OCI-LY3 (cell line): ENCODE measurements at regions not wholly inside any gene's neighbourhood (a gene's known extent, or its start where the extent isn't known, plus 50 kb on each side); places are given as distances from the start of the nearest gene placed in this dataset.

ENCODE experiments used
- H2AFZ ChIP-seq: fragments of 200-600, 300-600 bp; shearing (Covaris generic); 2 replicates; pipeline ENCODE4 v1.6.0; 2014; ENCODE audit warnings: antibody characterized with exemption, low read depth, low read length
- H3K27ac ChIP-seq: fragments of 200-600, 300-600 bp; sonication (generic); 2 replicates; pipeline ENCODE4 v1.5.1; 2014; ENCODE audit warnings: mild to moderate bottlenecking, low read length, moderate library complexity, mixed read lengths
- H3K27me3 ChIP-seq: fragments of 200-600, 300-600 bp; sonication (generic); 2 replicates; pipeline ENCODE4 v1.6.1; 2014; ENCODE audit warnings: low read depth, low read length, mixed read lengths
- H3K36me3 ChIP-seq: fragments of 200-600, 300-600 bp; sonication (generic); replicated peaks from 2 replicates; pipeline ENCODE3; 2014; ENCODE audit warnings: low read depth, low read length, mixed read lengths
- H3K4me1 ChIP-seq: fragments of 300-600, 200-600 bp; sonication (generic); 2 replicates; pipeline ENCODE4 v1.6.1; 2014; ENCODE audit warnings: low read length, mixed read lengths
- H3K4me2 ChIP-seq: fragments of 200-600, 300-600 bp; sonication (generic); 2 replicates; pipeline ENCODE4 v1.6.1; 2014; ENCODE audit warnings: low read length, mixed read lengths
- H3K4me3 ChIP-seq: fragments of 300-600, 200-600 bp; sonication (generic); 2 replicates; pipeline ENCODE4 v1.5.1; 2014; ENCODE audit warnings: antibody characterized with exemption, mild to moderate bottlenecking, low read length, moderate library complexity
- H3K79me2 ChIP-seq: fragments of 300-600, 200-600 bp; shearing (Covaris generic); 2 replicates; pipeline ENCODE4 v1.6.1; 2014; ENCODE audit warnings: mild to moderate bottlenecking, low read length, mixed read lengths
- H3K9ac ChIP-seq: fragments of 300-600, 200-600 bp; shearing (Covaris generic); 2 replicates; pipeline ENCODE4 v1.6.0; 2014; ENCODE audit warnings: mild to moderate bottlenecking, low read length, moderate library complexity
- H3K9me3 ChIP-seq: fragments of 200-600, 300-600 bp; shearing (Covaris generic); 2 replicates; pipeline ENCODE4 v1.6.1; 2014; ENCODE audit warnings: low read length, mixed read lengths; ENCODE audit not compliant: insufficient read depth
- H4K20me1 ChIP-seq: fragments of 200-600, 300-600 bp; sonication (generic); 2 replicates; pipeline ENCODE4 v1.6.1; 2016; ENCODE audit warnings: low read length, mixed read lengths; ENCODE audit not compliant: insufficient read depth
- CTCF ChIP-seq: fragments of 200-600, 300-600 bp; sonication (generic); IDR thresholded peaks from 2 replicates; pipeline ENCODE4 v1.5.1; 2014; ENCODE audit warnings: antibody characterized with exemption, low read length, low read depth
- EZH2phosphoT487 ChIP-seq: fragments of 200-600 bp; shearing (Covaris generic); IDR thresholded peaks from 2 replicates; pipeline ENCODE4 v1.6.1; 2018; ENCODE audit warnings: antibody characterized with exemption, mixed run types, low read depth

DNA sequence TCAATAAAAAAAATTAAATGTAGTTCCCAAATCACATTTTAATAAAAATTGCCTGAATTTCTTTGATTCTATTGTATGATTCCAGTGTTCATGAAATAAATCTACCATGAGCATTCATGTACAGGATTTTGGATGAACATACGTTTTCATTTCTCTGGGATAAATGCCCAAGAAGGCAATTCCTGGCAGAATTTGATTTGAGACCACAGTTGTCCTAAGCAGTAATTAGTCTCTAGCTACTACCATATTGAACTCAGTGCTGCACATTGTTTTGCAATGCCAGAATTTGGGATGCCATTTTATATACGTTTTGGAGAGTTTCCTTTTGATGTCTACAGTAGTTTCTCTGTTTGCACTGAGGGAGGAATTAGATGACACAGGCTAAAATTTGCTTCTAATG is 265.3 kb upstream of the HS3ST5 start:
- Histone ChIP-seq H3K27me3 (no peaks in the 10 kb centered on the region), H3K9me3 (0 out of 2 replicates have a peak, but pooled peaks cover 4% of the 10 kb centered on the region), H3K79me2 (no peaks in the 10 kb centered on the region), H3K27ac (no peak overlapping the region), H3K4me2 (no peak overlapping the region), H4K20me1 (no peaks in the 10 kb centered on the region), H2AFZ (no peak overlapping the region), H3K4me1 (peaks cover 10% of the 10 kb centered on the region), H3K9ac (no peak overlapping the region), H3K36me3 (no peaks in the 10 kb centered on the region), H3K4me3 (no peak overlapping the region)
- TF ChIP-seq CTCF (no peak), EZH2phosphoT487 (no peak)

- Histone ChIP-seq H4K20me1 (no peaks in the 10 kb centered on the region), H3K36me3 (no peaks in the 10 kb centered on the region), H3K9ac (no peak overlapping the region), H3K27me3 (no peaks in the 10 kb centered on the region), H3K27ac (no peak overlapping the region), H3K9me3 (no peaks in the 10 kb centered on the region), H2AFZ (no peak overlapping the region), H3K4me3 (no peak overlapping the region), H3K79me2 (no peaks in the 10 kb centered on the region), H3K4me2 (no peak overlapping the region), H3K4me1 (no peaks in the 10 kb centered on the region)
- TF ChIP-seq CTCF, result no peak
- no peak for TF ChIP-seq EZH2phosphoT487
Observed at GRCh38 chr6:114605656-114606055, 262.8 kb upstream of the HS3ST5 start.

- Histone ChIP-seq H3K27ac (no peak overlapping the region), H3K4me2 (no peak overlapping the region)
Observed at GRCh38 chr6:114600381-114600780, 257.6 kb upstream of the HS3ST5 start.

GRCh38 chr6:114595591-114595990 is 252.8 kb upstream of the HS3ST5 start:
- H3K79me2 ChIP-seq, result no peaks in the 10 kb centered on the region
- H3K4me2 ChIP-seq, result no peak overlapping the region
- H3K36me3 ChIP-seq, result no peaks in the 10 kb centered on the region
- peaks cover 13% of the 10 kb centered on the region for H3K4me1 ChIP-seq
- H3K27me3 ChIP-seq, result no peaks in the 10 kb centered on the region
- no peak overlapping the region for H3K4me3 ChIP-seq
- H2AFZ ChIP-seq, result no peak overlapping the region
- H3K9ac ChIP-seq, result no peak overlapping the region
- no peaks in the 10 kb centered on the region for H3K9me3 ChIP-seq
- no peak overlapping the region for H3K27ac ChIP-seq
- no peaks in the 10 kb centered on the region for H4K20me1 ChIP-seq
- TF ChIP-seq CTCF (no peak), EZH2phosphoT487 (no peak)

More at GRCh38 chr6:114600381-114600780, 257.6 kb upstream of the HS3ST5 start:
- Histone ChIP-seq H3K27me3 (no peaks in the 10 kb centered on the region), H3K9ac (no peak overlapping the region), H3K79me2 (no peaks in the 10 kb centered on the region), H3K4me3 (no peak overlapping the region), H3K4me1 (peaks cover 9% of the 10 kb centered on the region), H3K36me3 (no peaks in the 10 kb centered on the region), H3K9me3 (no peaks in the 10 kb centered on the region), H2AFZ (no peak overlapping the region), H4K20me1 (no peaks in the 10 kb centered on the region)
- TF ChIP-seq CTCF (no peak), EZH2phosphoT487 (no peak)
